ENCODE measurements at regions not wholly inside any gene's neighbourhood (a gene's known extent, or its start where the extent isn't known, plus 50 kb on each side); places are given as distances from the start of the nearest gene placed in this dataset.

- TF ChIP-seq, protein P1, sequence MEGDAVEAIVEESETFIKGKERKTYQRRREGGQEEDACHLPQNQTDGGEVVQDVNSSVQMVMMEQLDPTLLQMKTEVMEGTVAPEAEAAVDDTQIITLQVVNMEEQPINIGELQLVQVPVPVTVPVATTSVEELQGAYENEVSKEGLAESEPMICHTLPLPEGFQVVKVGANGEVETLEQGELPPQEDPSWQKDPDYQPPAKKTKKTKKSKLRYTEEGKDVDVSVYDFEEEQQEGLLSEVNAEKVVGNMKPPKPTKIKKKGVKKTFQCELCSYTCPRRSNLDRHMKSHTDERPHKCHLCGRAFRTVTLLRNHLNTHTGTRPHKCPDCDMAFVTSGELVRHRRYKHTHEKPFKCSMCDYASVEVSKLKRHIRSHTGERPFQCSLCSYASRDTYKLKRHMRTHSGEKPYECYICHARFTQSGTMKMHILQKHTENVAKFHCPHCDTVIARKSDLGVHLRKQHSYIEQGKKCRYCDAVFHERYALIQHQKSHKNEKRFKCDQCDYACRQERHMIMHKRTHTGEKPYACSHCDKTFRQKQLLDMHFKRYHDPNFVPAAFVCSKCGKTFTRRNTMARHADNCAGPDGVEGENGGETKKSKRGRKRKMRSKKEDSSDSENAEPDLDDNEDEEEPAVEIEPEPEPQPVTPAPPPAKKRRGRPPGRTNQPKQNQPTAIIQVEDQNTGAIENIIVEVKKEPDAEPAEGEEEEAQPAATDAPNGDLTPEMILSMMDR (IDR thresholded peaks at IDR 0.05): no peak
Observed at GRCh38 chr7:49523870-49524269, 249.6 kb upstream of the VWC2 start.

DNA sequence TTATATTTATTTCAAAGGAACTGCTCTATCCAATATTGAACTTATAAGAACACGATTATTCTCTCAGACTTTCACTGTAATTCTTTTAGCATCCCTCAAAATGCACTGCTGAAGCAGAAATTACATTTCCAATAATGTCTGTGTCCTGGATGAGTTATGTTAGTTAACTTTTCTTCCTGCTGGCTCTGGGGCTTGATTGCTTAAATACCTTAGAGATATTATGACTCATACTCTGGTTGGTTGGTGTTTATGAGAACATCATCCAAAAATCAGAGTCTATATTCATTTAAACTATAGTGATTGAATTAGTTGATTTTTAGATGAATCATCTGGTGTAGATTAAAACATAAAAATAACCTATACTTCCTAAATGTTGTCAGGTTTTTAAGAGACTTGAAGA lies 246.3 kb upstream of the VWC2 start:
- TF ChIP-seq, protein P1 (IDR thresholded peaks at IDR 0.05): no peak

DNA sequence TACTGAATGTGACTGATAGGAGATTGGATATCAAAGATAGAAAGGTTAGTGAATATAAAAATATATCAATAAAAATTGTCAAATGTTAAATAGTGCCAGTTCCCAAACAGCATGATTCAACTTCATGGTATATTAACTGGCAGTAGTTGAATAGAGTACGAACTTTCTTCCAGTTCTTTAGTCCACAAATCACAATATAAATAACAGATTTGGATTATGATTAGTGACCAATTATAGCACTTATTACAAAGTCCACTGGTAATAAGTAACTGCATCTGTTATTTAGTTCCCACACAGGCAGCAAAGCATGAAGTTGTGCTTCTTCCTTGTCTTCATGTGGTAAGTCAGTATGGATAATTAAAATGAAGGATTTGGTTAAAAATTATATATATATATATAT lies 243.0 kb upstream of the VWC2 start:
- TF ChIP-seq, protein P1 (IDR thresholded peaks at IDR 0.05): no peak

DNA sequence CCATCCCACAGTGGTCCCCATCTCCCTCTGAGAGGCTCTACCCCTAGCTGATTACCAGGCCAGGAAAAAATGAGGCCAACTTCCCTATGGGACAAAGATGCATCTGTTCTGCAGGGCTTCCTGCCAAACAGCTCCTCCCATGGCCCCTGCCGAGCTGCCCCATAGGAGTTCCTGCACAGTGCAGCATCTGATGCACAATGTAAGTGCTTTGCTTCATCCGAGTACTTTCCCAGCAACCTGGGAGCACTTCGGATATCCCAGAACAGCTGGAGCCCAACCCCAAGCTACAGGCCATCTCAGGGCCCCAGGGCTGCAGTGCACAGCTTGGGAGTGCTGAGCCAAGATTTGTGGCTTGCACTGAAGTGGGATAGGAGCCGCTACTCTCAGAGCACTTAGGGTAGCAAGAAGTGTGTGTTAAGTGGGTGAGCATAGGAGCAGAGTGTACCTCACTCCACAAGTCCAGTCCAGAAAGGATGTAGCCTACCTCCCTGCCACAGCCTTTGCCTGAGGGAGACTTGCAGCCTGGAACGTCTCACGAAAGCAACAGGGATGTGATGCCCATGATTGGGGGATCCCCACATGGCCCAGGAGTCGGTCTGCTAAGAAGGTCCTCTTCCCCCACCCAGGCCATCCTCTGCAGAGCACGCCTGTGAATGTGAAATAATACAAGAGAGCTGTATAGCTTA lies 209.6 kb upstream of the VWC2 start:
- TF ChIP-seq, protein P1 (IDR thresholded peaks at IDR 0.05): no peak

DNA sequence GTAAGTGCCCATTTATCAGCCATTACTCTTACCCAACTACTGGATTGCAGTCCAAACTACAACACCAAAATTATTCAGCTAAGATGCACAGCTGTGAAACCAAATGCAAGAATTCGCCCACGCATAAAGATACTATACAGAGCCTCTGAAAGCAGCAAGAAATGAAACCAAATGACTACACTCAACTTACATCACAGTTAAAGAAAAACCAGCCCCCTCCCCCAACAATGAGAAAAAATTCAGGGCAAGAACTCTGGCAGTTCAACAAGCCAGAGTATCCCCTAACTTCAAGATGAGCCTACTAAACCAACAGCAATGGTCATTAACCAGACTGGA lies 209.1 kb upstream of the VWC2 start:
- TF ChIP-seq, protein P1 (IDR thresholded peaks at IDR 0.05): no peak

DNA sequence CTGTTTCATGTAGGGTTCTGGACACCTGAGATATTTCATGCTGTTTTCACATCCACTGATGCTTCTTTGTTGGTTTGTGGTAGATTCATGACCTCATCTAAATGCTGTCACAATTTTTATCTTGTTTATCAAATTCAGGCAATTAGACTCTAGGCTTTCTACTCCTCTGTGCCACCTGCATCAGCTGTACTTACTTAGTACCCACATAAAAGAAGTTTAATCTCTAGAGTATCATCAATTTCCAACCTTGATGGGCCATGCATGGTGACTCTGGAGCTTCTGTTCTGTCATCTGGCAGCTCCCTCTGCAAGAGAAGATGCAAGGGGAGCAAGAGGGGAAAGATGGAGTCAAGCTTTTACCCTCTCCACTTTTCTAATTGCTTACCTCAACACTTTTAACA lies 195.9 kb upstream of the VWC2 start:
- TF ChIP-seq, protein P1 (IDR thresholded peaks at IDR 0.05): no peak

DNA sequence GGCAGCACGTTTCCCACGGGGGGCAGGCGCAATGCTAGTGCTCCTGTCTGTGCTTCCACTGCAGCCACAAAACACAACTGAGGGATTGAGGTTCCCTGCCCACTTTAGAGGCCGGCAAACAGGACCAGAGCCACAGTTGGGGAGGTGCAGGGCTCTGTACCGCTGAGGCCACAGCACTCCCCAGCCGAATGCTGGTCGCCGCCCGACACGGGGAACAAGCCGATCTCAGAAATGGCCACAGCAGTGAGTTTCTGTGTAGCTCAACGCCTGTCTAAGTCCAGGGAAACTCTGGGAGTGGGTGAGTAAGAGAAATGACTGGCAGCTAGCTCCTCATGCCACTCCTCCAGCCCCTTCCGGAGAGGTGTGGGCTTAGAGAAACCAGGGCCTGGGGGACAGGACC lies 194.0 kb upstream of the VWC2 start:
- TF ChIP-seq, protein P1 (IDR thresholded peaks at IDR 0.05): no peak

DNA sequence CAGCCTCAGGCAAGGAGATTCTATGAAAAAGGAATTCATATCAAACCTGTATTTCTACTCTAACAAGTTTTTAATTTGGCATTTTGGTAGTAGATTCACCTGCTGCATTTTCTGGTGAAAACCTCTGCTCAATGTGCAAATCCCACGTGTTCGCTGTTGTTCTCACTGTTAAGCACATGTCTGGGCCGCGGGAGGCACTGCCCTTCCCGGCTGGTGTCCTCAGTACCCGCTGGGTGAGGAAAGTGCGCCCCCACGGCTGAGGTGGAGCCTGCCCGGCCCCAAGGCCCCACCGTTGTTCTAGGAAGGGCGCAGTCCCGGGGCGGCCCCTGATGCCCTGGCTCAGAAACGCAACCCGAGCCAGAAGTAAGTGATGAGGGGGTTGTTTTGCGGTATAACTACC lies 193.4 kb upstream of the VWC2 start:
- TF ChIP-seq, protein P1 (IDR thresholded peaks at IDR 0.05): no peak
